ENCODE measurements at regions not wholly inside any gene's neighbourhood (a gene's known extent, or its start where the extent isn't known, plus 50 kb on each side); places are given as distances from the start of the nearest gene placed in this dataset.
A peak's percentile ranks its signal among the peaks of the same experiment; 100 is the strongest.

DNA sequence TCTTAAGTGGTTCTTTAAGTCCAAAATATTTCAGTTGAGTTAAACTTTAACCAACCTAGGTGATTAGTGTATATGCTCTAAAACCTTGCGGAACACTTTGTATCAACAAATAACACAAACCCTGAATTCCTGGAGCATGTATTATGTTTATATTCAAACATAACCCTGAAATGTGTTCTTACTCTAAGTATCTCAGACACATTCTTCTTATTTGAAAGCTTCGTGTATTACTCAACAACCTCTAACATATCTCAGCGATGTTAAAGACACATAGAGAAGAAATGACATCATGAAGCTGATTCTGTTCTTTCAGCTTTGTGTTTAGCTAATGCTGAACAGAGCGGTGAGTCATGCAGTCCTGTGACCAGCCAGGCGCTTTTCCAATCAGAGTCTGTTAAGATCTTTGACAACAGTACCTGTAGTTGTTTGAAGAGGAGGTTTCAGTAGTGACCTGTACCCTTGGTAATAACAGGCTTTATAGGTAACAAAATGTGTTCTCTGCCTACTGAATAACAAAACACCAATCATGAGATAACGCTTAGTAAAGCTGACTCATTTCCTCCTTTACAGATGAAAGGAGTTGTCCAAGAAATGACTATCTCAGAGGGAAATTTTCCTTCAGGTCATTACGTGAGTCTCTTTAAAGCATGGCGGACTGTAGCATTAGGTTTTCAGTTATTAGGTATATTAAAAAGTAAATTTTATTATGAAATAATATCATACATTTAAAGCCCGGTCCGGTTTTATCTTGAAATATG lies 67.3 kb upstream of the KLF6 start:
- no peak for DNase-seq

DNA sequence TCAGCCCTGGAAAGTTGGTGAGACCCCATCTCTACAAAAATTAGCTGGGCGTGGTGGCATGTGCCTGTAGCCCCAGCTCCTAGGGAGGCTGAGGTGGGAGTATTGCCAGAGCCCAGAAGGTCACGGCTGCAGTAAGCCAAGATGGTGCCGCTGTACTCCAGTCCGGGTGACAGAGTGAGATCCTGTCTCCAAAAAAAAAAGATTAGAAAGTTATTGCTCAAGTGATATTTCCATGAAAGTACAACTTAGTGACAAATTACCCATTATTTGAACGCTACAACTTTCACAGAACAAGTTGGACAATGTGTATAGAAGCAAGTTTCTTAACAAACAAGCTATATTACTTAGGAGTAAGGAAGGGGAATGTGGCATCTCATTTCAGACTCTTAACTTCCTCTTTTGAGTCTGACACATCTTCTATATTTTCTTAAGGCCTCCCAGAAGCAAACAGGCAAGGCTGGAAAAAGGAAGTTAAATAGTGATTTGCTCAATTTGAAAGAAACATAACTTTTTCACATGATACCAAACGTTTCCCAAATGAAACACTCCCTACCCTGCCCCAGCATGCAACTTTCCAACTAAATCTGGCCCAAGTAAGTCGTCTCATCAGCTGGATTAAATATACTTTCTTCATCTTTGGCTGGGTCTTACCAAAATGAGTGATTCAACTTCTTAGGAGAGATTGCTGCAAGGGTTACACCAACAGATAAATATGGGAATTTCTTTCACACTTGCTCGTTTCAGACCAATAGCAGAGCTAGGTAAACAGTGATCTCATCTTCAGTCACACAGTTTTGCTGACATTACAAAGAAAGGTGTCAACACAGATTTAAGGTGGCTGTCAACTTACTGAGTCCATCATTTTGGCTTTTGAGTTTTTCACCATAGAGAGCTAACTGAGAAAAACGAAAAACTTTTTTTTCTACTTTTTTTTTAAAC lies 66.3 kb upstream of the KLF6 start:
- DNase-seq, result peak; percentile 57

DNA sequence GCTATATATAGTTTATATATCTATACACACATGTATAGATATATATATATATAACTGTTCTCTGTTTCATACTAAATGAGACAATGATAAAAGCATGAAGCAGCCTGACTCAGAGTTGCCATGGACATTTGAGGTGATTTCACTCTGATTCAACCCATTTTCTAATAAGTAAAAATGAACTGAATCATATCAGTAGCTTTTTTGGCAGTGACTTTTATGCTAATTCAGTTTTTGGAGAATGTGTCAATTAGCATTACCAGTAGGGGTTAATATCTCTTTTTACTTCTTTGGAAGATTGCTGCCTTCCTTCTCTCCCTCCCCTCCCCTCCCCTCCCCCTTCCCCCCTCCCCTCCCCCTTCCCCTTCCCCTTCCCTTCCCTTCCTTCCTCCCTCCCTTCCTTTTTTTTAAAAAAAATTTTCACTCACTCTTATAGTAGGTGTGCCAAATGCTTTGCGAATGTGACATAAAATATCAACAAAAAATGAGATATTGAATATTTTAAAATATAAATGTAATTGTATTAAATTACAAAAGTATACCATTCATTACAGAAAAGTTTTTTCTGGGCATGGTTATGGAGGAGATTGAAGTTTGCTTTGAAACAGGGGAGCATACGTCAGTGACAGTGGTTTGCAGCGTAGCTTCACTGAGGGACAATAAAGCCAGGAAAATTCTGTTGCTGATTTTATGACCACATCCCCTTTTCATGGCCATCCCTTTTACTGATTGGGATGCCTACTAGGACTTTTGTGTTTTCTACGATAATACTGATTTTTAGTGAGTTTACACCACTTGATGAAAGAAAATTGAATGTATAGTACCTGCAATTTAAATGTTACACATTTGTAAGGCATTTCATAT lies 64.0 kb upstream of the KLF6 start:
- DNase-seq, result no peak

DNA sequence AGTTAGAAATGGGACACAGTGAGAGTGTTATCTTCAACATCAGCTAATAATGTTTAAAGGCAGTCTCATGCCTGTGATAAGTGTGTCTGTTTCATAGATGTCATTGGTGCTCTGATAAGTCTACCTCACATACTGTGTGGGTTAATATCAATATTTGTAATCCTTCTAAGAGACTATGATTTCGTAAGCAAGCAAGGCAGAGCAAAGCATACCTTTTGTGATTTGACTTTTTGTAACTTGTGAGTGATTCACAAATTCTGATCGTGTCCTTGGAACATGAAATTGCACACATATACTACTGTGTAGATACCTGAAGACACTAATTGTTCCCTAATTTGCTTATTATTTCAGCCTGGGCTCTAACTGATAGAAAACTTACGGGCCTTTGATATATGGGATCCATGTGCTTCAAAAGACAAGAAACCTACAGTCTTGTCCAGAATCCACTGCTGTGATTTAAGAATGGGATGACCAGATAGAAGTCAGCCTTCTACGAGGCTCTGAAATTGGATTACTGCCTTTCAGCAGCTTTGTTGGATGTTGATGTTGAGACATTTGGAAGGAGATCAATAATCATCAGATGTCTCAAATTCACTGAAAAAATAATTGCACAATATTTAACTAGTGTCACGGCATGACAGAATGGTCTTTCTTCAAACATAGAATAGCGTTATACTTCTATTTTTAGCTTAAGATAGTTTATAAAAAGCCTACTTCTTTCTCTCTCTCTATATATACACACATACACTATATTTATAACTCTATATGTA lies 63.2 kb upstream of the KLF6 start:
- no peak for DNase-seq

DNA sequence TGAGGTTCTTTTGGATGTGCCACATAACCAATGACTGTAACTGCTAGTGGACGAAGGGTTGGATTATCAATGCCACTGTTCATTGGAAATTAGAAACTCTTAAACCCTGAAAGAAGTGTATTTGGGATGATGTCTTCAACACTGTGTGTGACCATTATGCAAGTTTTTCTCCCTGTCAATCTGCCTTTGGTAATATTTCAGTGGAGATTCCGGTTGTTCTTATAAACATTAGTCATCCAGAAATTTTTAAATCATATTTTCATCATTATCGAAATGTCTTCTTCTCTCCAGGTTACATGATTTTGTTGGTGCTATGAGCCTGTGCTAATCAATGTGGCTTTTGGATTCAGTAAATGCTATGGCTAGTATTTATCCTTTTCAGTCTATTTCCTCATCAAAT lies 61.7 kb upstream of the KLF6 start:
- DNase-seq, result no peak

DNA sequence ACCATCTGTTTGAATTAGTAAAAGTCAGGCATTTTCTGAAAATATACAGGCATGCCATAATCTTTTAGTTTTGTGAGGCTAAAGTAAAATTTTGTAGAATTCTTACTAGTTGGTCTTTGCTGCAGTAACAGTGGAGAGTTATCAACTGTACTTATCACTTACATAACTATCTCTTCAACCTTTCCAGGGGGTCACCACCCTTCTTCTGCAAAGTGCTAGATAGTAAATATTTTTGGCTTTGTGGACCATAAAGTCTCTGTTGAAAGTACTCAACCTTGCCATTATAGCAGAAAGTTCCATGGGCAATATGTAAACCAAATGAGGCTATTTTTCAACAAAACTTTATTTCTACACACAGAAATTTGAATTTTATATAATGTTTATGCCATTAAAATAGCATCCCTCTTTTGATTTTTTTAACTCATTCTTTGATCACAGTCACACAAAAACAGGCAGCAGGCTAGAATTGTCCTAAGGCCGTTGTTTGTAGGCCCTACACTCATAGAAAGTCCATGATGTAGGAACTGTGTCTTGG lies 59.5 kb upstream of the KLF6 start:
- no peak for DNase-seq

DNA sequence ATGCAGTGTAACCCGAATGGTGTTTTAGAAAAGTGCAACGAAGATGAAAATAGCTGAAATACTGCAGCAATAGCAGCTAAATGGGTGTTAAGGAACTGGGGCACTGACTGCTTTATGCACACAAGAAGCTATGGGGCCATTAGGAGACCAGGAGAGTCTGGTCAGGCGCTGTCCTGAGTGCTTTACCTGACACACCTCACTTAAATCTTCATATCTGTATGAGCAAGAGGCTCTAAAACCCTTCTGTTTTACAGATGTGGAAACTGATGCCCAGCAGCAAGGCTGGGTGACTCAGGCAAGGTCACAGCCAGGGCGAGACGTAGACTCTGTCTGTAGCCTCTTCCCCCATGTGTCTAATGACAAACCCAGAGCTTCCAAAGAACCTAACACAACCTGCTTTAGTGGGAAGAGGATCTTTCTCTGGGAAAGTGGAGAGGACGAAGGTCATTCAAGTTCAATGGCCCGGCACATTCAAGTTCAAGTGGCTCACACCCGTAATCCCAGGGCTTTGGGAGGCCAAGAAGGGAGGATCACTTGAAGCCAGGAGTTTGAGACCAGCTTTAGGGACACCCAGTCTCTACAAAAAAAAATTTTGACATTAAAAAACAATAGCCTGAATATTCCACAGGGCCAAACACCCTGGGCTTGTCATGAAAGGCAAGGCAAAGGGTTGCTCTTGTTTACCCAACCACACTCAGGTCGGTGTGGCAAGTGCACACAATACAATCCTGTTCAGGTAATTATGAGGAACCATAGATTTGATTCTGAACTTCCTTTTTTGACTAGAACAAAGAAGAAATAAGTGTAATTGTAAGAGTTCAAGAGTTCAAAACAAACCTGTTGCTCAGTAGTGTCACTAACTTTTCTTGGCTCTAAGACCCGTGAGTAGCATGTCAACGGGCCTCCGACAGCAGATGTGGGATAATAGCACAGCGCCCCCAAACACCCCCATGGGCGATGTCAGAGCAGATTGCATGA lies 53.7 kb upstream of the KLF6 start:
- no peak for DNase-seq

DNA sequence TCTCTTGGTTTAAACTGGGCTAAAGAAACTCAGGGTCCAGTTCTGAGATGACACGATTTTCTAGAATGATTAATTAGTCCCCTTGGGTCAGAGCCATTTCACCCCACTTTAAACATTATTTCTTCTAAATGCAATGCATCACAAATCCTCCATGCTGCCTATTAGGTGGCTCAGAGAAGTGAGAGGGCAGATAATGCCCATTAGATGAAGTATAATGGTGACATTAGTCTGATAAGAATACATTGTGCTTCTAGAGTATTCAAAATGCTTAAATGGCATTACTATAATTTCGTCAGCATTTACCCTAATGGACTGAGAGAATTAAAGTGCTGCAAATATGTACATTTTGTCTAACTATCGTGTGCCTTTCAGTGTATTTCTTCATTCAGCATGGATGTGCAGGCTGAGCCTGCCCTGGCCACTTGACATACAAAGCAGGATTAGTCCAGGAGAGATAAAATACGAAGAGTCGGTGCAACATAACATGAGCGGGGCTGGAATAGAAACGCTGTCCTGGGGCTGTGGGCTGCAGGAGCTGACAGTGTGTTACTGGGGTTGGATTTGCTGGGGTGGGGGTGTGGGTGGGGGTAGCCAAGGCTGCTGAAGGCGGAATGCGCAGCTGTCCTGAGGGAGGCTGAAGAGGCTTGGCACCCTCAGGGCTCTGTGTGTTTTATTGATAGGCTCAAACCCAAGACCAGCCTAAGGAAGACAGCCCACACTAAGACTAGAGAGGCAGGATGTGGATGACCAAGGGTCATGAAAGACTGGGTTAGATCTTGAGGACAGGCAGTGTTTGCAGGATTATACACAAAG lies 52.8 kb upstream of the KLF6 start:
- DNase-seq, result no peak

DNA sequence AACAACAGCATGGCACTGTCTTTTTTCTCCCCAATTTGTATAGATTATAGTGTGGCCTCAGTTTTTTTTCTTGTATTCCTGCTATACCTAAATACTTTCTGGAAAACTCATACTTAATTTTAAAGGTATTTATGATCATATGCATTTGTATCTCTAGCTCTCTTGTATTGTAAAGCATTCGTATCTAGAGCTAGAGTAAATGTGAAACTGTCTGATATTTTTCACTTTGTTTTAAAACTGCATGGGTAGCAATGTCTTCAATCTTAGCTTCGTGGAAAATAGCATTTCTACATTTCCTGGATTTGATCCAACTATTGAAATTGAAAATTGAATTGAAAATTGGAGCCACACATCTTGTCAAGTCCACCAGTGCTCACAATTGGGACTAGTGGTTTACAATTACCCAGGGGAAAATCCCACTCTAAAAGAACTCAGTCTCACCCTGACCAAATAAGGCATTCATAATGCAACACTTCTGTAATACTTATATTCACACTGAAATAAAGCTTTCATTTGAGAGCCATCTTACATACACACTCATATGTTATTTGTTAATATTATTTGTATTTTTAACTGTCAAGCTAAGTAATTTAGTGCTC lies 51.3 kb upstream of the KLF6 start:
- no peak for DNase-seq

DNA sequence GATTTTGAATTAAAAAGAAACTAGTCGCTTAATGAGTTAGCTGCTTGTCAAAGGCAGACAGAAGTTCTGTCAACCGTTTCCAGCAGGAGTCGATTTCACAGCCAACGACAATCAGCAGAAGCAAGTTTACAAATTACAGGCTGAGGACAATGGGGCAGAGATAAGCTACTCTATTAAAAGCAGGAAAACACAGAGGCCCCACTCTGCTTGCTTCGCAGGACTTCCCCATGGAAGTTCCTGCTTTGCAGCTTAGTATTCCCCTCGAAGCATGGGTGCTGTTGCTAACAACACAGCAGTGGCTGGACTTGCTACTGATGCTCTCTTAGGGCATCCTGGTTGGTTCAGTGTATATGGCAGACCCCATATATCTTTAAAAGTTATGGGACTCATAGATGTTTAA lies 50.8 kb upstream of the KLF6 start:
- DNase-seq, result no peak

DNA sequence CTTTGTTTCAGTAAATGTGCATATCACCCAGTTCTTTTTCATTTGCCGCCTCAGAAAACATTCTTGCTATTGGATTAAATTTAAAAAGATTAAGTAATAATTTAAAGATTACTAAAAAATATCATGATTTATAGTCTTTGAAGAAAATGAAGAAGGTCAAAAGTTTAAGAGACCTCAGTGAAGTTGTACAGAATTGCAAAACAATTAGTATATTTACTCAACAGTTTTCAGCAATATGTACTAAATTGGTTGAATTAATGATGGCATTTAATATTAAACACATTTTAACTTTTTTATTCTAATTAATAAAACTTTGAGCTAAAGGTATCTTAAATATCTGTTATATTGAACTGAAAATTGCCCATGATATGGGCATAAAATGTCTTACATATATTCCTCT lies 49.9 kb upstream of the KLF6 start:
- DNase-seq, result no peak
